Testis (tissue), 2 donors: ENCODE measurements at regions not wholly inside any gene's neighbourhood (a gene's known extent, or its start where the extent isn't known, plus 50 kb on each side); places are given as distances from the start of the nearest gene placed in this dataset.

Experiments
- POLR2A ChIP-seq: fragments of 450-650 bp; IDR thresholded peaks from one replicate; pipeline ENCODE4 v1.6.1; 2017; ENCODE audit warnings: antibody characterized with exemption, mild to moderate bottlenecking, moderate library complexity
- TF ChIP-seq, protein P1 (sequence below), 3 experiments: fragments of 450-650 bp in 2 of 3; fragments of 200-600 bp in 1 of 3; sonication (generic) in 1 of 3; IDR thresholded peaks; one replicate each; pipeline ENCODE4 v1.5.1; 2016 to 2019; ENCODE audit warnings: antibody characterized with exemption in 3 of 3, mild to moderate bottlenecking in 2 of 3, moderate library complexity in 1 of 3

DNA sequence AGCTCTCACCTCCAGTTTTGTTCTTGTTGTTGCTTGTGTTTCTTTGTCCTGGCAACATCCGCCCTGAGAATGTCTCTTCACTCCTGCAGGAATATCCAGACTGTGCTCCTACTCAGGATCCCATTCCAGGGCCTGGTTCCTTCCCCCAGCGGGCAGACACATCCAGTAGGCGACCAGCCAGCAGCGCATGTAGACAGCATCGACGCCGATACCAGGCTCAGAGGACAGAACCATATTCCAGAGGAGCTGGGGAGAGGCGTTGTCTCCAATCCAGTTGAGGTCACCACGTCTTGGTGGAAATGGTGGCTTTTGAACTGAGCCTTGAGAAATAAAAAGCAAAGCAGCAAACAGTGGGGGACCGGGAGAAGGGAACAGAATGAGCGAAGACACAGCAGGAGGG is 114.6 kb upstream of the THBS2 start:
- TF ChIP-seq, protein P1, sequence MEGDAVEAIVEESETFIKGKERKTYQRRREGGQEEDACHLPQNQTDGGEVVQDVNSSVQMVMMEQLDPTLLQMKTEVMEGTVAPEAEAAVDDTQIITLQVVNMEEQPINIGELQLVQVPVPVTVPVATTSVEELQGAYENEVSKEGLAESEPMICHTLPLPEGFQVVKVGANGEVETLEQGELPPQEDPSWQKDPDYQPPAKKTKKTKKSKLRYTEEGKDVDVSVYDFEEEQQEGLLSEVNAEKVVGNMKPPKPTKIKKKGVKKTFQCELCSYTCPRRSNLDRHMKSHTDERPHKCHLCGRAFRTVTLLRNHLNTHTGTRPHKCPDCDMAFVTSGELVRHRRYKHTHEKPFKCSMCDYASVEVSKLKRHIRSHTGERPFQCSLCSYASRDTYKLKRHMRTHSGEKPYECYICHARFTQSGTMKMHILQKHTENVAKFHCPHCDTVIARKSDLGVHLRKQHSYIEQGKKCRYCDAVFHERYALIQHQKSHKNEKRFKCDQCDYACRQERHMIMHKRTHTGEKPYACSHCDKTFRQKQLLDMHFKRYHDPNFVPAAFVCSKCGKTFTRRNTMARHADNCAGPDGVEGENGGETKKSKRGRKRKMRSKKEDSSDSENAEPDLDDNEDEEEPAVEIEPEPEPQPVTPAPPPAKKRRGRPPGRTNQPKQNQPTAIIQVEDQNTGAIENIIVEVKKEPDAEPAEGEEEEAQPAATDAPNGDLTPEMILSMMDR (IDR thresholded peaks at IDR 0.05): no peak
- no peak for TF ChIP-seq POLR2A
